T-helper 1 cell treated with Interleukin-12 subunit alpha and Interleukin-12 subunit beta and Interleukin-4 antibody, amounts not matched to agents 30 ng/mL and 1 ng/mL, for 36 hours (primary cell): ENCODE measurements at regions not wholly inside any gene's neighbourhood (a gene's known extent, or its start where the extent isn't known, plus 50 kb on each side); places are given as distances from the start of the nearest gene placed in this dataset.

ENCODE experiments used
- intact Hi-C: fragments of 100-400 bp; cut with micrococcal nuclease; formaldehyde crosslinking; loops from one replicate; pipeline ENCODE4 v1.15.1; 2024

DNA sequence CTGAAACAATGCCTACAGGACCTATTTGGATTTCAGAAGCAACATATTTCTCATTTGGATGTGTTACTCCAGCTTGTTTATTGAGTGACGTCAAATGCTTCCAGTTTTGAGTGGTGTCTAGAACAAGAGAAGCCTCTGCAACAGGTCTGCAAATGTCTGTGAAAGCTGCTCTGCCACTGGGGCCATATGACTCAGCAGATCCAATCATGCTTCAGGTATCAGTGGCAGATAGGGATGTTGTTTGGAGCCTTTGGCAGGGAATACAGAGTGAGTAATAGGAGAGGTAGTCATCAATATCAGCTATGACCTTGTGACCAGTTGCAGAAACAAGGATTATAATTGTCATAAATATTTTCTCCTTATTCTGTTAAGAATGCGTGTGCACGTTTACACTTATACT, 141.1 kb upstream of the ZXDA start:
- intact Hi-C loops, result no loop called here

DNA sequence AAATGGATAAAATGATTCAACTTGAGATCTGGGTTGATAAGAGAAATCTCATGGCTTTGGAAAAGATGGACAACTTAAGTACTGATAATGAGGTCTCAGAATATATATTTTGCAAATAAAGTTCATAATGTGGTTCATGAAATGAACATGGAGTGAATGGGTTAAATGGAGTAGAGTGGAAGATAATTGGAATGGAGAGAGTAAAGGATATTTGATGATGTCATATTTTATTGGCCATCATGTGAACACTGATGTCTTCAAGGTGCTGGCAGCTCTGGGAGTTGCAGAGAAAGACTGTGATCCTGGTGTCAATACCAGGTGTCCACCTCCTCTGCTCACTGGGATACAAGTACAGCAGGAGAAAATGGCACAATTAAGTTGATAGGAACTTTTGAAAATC, 133.9 kb upstream of the ZXDA start:
- intact Hi-C loops, result no loop called here

DNA sequence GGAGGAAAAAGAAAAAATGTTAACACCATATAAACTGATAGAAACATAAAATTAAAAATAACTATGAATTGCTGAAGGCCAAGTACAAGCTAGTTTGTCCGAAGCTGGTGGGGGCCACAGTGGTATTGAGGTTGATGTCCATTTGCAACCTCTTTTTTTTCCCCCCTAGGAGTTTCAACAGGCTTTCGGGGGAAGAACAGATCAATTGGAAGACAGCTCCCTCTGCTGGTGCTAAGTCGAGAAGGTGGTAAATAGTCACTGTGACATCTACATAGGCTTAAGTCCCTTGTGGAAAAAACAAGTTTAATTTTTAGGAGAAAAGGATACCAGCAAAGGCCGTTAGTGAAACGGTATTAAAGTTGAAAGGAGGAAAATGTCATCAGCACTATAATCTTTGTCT, 115.7 kb upstream of the ZXDA start:
- intact Hi-C loops, result loop anchor here (1.0 to 5.0 kb wide), 3 partner anchors 205 to 444 kb away; no protein-coding TSS in a partner anchor

DNA sequence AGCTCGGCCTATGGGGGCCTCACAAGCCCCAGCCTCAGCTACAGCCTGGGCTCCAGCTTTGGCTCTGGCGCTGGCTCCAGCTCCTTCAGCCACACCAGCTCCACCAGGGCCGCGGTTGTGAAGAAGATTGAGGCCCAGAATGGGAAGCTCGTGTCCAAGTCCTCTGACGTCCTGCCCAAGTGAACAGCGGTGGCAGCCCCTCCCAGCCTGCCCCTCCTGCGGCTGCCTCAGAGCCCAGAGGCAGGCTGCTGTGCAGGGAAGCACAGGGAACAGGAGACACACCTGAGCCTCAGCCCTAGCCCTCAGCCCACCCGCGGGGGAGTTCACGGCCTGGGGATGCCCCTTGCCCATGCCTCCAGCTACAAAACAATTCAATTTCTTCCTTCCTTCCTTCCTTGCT, 75.7 kb upstream of the ZXDA start:
- intact Hi-C loops, result no loop called here

DNA sequence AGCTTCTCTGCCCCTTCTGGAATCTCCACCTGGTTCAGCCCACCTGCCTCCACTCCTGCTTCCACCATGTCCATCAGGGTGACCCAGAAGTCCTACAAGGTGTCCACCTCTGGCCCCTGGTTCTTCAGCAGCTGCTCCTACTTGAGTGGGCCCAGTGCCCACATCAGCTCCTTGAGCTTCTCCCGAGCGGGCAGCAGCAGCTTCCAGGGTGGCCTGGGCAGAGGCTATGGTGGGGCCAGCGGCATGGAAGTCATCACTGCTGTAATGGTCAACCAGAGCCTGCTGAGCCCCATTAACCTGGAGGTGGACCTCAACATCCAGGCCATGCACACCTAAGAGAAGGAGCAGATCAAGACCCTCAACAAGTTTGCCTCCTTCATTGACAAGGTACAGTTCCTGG, 74.4 kb upstream of the ZXDA start:
- intact Hi-C loops, result no loop called here

DNA sequence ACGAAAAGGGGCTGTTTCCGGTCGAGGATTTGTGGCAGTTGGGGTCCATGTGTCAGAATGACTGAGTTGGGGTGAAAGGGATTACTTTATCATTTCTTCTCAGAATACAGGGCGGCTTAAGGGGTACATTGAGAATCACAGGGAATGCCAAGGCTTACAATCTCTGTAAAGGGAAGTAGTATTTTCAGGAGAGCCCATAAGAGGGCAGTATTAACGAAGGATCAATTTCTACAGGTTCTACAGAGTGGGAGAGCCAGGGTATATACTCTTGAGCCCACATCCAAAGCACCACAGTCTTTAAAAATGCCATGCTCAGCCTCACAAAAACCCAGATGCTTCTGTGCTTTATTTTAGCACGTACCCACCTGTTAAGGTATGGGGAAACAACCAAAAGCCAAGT, 67.7 kb upstream of the ZXDA start:
- intact Hi-C loops, result no loop called here

DNA sequence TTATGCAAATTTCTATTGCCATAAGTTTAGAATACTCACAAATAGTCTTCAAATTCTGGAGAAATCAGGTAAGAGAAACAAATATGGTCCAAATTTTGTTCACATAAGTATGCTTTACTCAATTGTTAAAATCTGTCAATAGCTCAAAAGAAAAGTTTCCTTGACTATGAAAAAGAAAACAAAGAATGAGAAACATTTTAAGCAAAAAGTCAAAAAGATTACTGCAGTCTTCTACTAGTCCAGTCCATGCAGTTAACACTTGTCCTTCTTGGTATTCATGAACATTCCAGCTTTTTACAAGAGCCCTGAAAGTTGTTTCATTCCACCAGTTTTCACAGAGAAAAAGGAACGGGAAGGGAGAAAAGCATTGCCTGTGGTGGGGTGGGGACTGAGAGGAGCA, 54.7 kb upstream of the ZXDA start:
- intact Hi-C loops, result no loop called here
